Pancreas (tissue), 10 donors: ENCODE measurements at regions not wholly inside any gene's neighbourhood (a gene's known extent, or its start where the extent isn't known, plus 50 kb on each side); places are given as distances from the start of the nearest gene placed in this dataset.
"Not testable (repeated sequence)": the region's sequence is repeated elsewhere in the genome, so short reads cannot be mapped to it uniquely, and the experiment has no call there.

ENCODE experiments used
- ATAC-seq, 4 donors: fragments of 200-7000 bp; cut with Tn5 transposase; one replicate each; pipeline versions ENCODE4 v1.8.0 to v1.9.1; 2020; ENCODE audit warnings: mild to moderate bottlenecking in 4 of 4, moderate library complexity in 4 of 4
- DNase-seq, 6 donors: peaks; one replicate each; pipeline ENCODE4 v3.0.0-alpha.2; 2020
- FAIRE-seq: peaks from 2 replicates; lab custom pipeline; 2012; peaks lifted over from hg19 to GRCh38; lab: Jason Lieb, UNC
- H3K27ac ChIP-seq, 4 donors: fragments of 200-600 bp; sonication (generic); 1 replicate in 3 of 4; 2 replicates in 1 of 4; pipeline versions ENCODE4 v1.5.0 to v1.8.0; 2020
- H3K27me3 ChIP-seq, 4 donors: fragments of 200-600 bp; one replicate each; pipeline ENCODE4 v1.8.0; 2021
- H3K36me3 ChIP-seq, 3 donors: fragments of 200-600 bp; sonication (generic) in 1 of 3; one replicate each; pipeline versions ENCODE4 v1.5.0 to v1.8.0; 2020 to 2021
- H3K4me1 ChIP-seq, 3 donors: fragments of 200-600 bp; one replicate each; pipeline ENCODE4 v1.8.0; 2021
- H3K4me3 ChIP-seq, 4 donors: fragments of 200-600 bp; sonication (generic) in 2 of 4; one replicate each; pipeline versions ENCODE4 v1.5.0 to v1.8.0; 2020 to 2021
- H3K9me3 ChIP-seq, 4 donors: fragments of 200-600 bp; one replicate each; pipeline ENCODE4 v1.8.0; 2021
- WGBS, 2 donors: extraction: QIAGEN DNeasy Blood & Tissue Kit; methylation state at CpG; one replicate each; pipeline ENCODE4 v1.1.7; 2013; 5-methylcytosine and 5-hydroxymethylcytosine counted together
- intact Hi-C, 3 donors: fragments of 100-400 bp; cut with DNase I; formaldehyde crosslinking; loops; one replicate each; pipeline versions ENCODE4 v1.11.1 to v1.14.2; 2022
- TF ChIP-seq, protein P1 (sequence below), 4 donors: fragments of 200-600 bp; sonication (generic) in 3 of 4; IDR thresholded peaks; one replicate each; pipeline versions ENCODE4 v1.5.0 to v1.8.0; 2021; ENCODE audit warnings: antibody characterized with exemption in 4 of 4
- donor health status: healthy with polysubstance abuse.
- donor health status: DM: no; HTN: no; CAD: no; lungs with moderate emphysema.
- donor health status: DM: no; HTN: no; CAD: no.
- donor health status: control.
- donor health status: control.
- donor health status: Bipolar disorder and iron deficiency.
- donor health status: DM: yes; HTN: yes; CAD: no.
- donor health status: DM: no; HTN: no; CAD: no.
- donor health status: DM: no; HTN: no; CAD: no.
- donor health status: DM: yes; HTN: yes; CAD: no.

- Histone ChIP-seq H3K36me3 (no peaks in the 10 kb centered on the region), H3K9me3 (no peaks in the 10 kb centered on the region), H3K4me3 (no peak overlapping the region), H3K27me3 (no peaks in the 10 kb centered on the region), H3K27ac (no peak overlapping the region), H3K4me1 (no peaks in the 10 kb centered on the region)
- DNase-seq (no peak), ATAC-seq (peak in 1 of 4 donors; percentile 27), FAIRE-seq (peak; percentile 26)
- TF ChIP-seq, protein P1, sequence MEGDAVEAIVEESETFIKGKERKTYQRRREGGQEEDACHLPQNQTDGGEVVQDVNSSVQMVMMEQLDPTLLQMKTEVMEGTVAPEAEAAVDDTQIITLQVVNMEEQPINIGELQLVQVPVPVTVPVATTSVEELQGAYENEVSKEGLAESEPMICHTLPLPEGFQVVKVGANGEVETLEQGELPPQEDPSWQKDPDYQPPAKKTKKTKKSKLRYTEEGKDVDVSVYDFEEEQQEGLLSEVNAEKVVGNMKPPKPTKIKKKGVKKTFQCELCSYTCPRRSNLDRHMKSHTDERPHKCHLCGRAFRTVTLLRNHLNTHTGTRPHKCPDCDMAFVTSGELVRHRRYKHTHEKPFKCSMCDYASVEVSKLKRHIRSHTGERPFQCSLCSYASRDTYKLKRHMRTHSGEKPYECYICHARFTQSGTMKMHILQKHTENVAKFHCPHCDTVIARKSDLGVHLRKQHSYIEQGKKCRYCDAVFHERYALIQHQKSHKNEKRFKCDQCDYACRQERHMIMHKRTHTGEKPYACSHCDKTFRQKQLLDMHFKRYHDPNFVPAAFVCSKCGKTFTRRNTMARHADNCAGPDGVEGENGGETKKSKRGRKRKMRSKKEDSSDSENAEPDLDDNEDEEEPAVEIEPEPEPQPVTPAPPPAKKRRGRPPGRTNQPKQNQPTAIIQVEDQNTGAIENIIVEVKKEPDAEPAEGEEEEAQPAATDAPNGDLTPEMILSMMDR (IDR thresholded peaks at IDR 0.05): no peak
- intact Hi-C loops: no loop called here
- WGBS, 2 donors: 50 to 63% methylated on average over 1 of the region's 1 CpG
These were observed 359.9 kb downstream of the DSC3 start for GRCh38 chr18:30682672-30683071.

DNA sequence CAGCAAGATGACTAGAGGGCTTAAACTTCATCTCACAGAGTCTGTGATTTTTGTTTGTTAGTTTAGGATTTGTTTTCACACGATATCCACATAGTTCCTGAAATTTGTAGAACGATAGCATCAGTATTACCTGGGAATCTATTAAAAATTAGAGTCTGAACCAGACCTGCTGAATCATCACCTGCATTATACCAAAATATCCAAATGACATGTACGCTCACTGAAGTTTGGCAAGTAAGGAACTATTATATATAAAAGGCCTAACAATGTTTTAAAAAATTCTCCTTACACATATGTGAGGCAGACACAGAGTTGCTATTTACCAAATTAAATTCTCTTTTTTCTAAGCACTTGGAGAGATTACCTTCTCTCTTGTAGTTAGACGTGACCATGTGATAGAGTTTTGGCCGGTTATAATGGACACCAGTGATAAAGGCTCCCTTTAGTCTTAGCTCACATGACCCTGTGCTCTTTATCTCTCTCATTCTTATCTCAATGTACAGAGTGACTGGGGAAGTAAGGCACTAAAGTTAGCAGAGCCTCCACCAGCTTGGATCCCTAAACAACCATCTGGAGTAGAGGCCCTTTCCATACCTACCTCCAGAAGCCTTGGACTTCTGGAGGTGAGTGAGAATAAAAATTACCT, 363.1 kb downstream of the DSC3 start:
- intact Hi-C loops: no loop called here
- FAIRE-seq (no peak), DNase-seq (no peak)

GRCh38 chr18:30677813-30678212, 364.7 kb downstream of the DSC3 start:
- H3K4me3 ChIP-seq, ATAC-seq, FAIRE-seq, H3K9me3 ChIP-seq, H3K27ac ChIP-seq, DNase-seq, H3K27me3 ChIP-seq, H3K36me3 ChIP-seq, intact Hi-C loops, H3K4me1 ChIP-seq: not testable (repeated sequence)
- WGBS, 2 donors: 84% methylated on average over 5 of the region's 5 CpGs

More for the DNA sequence above, 363.1 kb downstream of the DSC3 start:
- H3K4me1 ChIP-seq: no peaks in the 10 kb centered on the region
- H3K9me3 ChIP-seq: no peaks in the 10 kb centered on the region
- no peaks in the 10 kb centered on the region for H3K27me3 ChIP-seq
- 58 to 63% methylated on average over 5 of the region's 5 CpGs for WGBS, 2 donors
- ATAC-seq: no peak
- no peaks in the 10 kb centered on the region for H3K36me3 ChIP-seq
- no peak overlapping the region for H3K27ac ChIP-seq
- no peak overlapping the region for H3K4me3 ChIP-seq
- TF ChIP-seq, protein P1 (IDR thresholded peaks at IDR 0.05): no peak

DNA sequence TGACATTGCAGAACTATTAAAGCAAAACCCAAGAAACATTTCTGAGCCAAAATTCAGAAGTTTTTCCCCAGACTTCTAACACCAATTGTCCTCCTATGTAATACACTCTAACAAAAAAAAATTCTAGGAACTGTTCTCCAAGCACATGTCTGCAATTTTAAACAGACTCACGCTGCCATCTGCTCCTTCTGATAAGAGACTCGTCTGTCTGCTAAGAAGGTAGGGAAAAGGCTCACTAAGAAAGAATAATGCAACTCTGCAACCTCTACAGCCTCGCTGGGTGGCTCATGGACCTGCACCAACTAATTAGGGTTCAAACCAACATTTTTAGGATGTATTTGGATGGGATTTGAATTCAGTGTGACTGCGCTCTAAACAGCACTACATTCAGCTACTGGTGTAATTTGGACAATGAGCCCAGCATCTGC, 366.5 kb downstream of the DSC3 start:
- H3K27ac ChIP-seq: no peak overlapping the region
- WGBS, 2 donors: 14 to 18% methylated on average over 4 of the region's 4 CpGs
- H3K4me1 ChIP-seq: no peaks in the 10 kb centered on the region
- no peak for DNase-seq
- no peaks in the 10 kb centered on the region for H3K36me3 ChIP-seq
- no peak overlapping the region for H3K4me3 ChIP-seq
- intact Hi-C loops: no loop called here
- H3K9me3 ChIP-seq: no peaks in the 10 kb centered on the region
- no peak for ATAC-seq
- H3K27me3 ChIP-seq: no peaks in the 10 kb centered on the region
- TF ChIP-seq, protein P1 (IDR thresholded peaks at IDR 0.05): no peak
- no peak for FAIRE-seq

- intact Hi-C loops: no loop called here
- ATAC-seq (no peak), DNase-seq (no peak), FAIRE-seq (no peak)
- H3K27ac ChIP-seq: no peak overlapping the region
- no peaks in the 10 kb centered on the region for H3K9me3 ChIP-seq
- WGBS, 2 donors: 65 to 70% methylated on average over 2 of the region's 2 CpGs
- TF ChIP-seq, protein P1 (IDR thresholded peaks at IDR 0.05): no peak
- H3K27me3 ChIP-seq: no peaks in the 10 kb centered on the region
- H3K4me3 ChIP-seq: no peak overlapping the region
- no peaks in the 10 kb centered on the region for H3K4me1 ChIP-seq
- no peaks in the 10 kb centered on the region for H3K36me3 ChIP-seq
These were observed 367.0 kb downstream of the DSC3 start for GRCh38 chr18:30675493-30675892.
